ENCODE measurements at regions not wholly inside any gene's neighbourhood (a gene's known extent, or its start where the extent isn't known, plus 50 kb on each side); places are given as distances from the start of the nearest gene placed in this dataset.

- no peak for DNase-seq (ENCODE audit: low spot score)
- WGBS = 76% methylated on average over 7 of the region's 7 CpGs
- Histone ChIP-seq H3K4me3 (no peak overlapping the region), H3K36me3 (no peaks in the 10 kb centered on the region), H3K27me3 (replicated peaks; ENCODE audit: insufficient read depth) (no peaks in the 10 kb centered on the region), H3K27ac (no peak overlapping the region), H3K9me3 (no peaks in the 10 kb centered on the region), H3K4me1 (replicated peaks) (no peaks in the 10 kb centered on the region)
- TF ChIP-seq, protein P1, sequence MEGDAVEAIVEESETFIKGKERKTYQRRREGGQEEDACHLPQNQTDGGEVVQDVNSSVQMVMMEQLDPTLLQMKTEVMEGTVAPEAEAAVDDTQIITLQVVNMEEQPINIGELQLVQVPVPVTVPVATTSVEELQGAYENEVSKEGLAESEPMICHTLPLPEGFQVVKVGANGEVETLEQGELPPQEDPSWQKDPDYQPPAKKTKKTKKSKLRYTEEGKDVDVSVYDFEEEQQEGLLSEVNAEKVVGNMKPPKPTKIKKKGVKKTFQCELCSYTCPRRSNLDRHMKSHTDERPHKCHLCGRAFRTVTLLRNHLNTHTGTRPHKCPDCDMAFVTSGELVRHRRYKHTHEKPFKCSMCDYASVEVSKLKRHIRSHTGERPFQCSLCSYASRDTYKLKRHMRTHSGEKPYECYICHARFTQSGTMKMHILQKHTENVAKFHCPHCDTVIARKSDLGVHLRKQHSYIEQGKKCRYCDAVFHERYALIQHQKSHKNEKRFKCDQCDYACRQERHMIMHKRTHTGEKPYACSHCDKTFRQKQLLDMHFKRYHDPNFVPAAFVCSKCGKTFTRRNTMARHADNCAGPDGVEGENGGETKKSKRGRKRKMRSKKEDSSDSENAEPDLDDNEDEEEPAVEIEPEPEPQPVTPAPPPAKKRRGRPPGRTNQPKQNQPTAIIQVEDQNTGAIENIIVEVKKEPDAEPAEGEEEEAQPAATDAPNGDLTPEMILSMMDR (IDR thresholded peaks at IDR 0.05) = no peak
- intact Hi-C loops (cut with DNase I) = no loop called here
Observed at GRCh38 chr21:36550761-36551160, 70.8 kb upstream of the CLDN14 start.

GRCh38 chr21:36551321-36551720, 71.4 kb upstream of the CLDN14 start:
- TF ChIP-seq POLR2AphosphoS5 (IDR thresholded peaks at IDR 0.05) (no peak), POLR2A (IDR thresholded peaks at IDR 0.05) (no peak)
- TF ChIP-seq, protein P1 (IDR thresholded peaks at IDR 0.05) = no peak
- Histone ChIP-seq H3K4me3 (no peak overlapping the region), H3K27me3 (replicated peaks; ENCODE audit: insufficient read depth) (no peaks in the 10 kb centered on the region), H3K36me3 (no peaks in the 10 kb centered on the region), H3K27ac (no peak overlapping the region), H3K4me1 (replicated peaks) (no peaks in the 10 kb centered on the region), H3K9me3 (no peaks in the 10 kb centered on the region)
- DNase-seq (ENCODE audit: low spot score) = no peak
- intact Hi-C loops (cut with DNase I) = no loop called here
- 90% methylated on average over 4 of the region's 4 CpGs for WGBS

- 36% methylated on average over 10 of the region's 10 CpGs for WGBS
- Histone ChIP-seq H3K4me1 (replicated peaks) (no peaks in the 10 kb centered on the region), H3K9me3 (no peaks in the 10 kb centered on the region), H3K27me3 (replicated peaks; ENCODE audit: insufficient read depth) (no peaks in the 10 kb centered on the region), H3K27ac (no peak overlapping the region), H3K36me3 (no peaks in the 10 kb centered on the region), H3K4me3 (no peak overlapping the region)
- DNase-seq (ENCODE audit: low spot score) = no peak
- TF ChIP-seq POLR2A (IDR thresholded peaks at IDR 0.05) (no peak), POLR2AphosphoS5 (IDR thresholded peaks at IDR 0.05) (no peak)
- TF ChIP-seq, protein P1 (IDR thresholded peaks at IDR 0.05) = no peak
- intact Hi-C loops (cut with DNase I) = no loop called here
Observed at GRCh38 chr21:36551731-36552433, 72.0 kb upstream of the CLDN14 start.

DNA sequence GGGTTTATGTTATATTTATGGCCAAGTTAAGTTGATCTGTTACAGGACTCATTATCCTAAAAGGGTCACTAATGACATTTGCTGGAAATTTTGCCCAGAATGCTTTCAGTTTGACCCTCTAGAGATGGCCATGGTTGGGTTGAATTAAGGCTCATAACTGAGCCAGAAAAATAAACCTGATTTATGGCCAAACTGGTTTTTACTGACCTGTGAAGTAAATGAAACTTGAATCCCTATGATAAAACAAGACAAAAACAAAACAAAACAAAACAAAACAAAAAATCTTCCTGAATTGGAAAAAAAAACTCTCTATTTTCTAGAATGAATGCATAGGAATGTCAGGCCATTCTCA, 72.5 kb upstream of the CLDN14 start:
- H3K4me3 ChIP-seq = no peak overlapping the region
- no peaks in the 10 kb centered on the region for H3K9me3 ChIP-seq
- intact Hi-C loops (cut with DNase I) = no loop called here
- no peaks in the 10 kb centered on the region for H3K36me3 ChIP-seq
- H3K27me3 ChIP-seq (replicated peaks; ENCODE audit: insufficient read depth) = no peaks in the 10 kb centered on the region
- no peaks in the 10 kb centered on the region for H3K4me1 ChIP-seq (replicated peaks)
- H3K27ac ChIP-seq = no peak overlapping the region
- DNase-seq (ENCODE audit: low spot score) = no peak
- TF ChIP-seq, protein P1 (IDR thresholded peaks at IDR 0.05) = no peak
- TF ChIP-seq POLR2AphosphoS5 (IDR thresholded peaks at IDR 0.05) (no peak), POLR2A (IDR thresholded peaks at IDR 0.05) (no peak)

DNA sequence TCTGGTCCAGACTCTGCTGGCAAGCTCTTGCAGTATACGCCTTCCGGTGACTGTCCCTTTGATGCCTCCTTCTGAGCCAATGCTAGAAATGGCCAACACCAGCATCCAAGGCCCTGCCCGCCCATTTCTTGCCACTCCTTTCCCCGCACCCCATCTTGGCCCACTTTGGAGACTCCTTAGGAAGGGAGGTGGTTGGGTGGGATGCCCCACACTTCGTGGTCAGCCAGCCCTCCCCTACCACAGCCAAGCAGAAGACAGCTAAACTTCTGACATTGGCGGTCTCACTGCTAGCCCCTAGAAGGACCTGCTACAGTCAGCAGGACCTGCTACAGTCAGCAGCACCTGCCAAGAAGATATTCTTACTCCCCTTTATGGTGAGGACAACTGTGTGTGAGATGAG, 73.5 kb upstream of the CLDN14 start:
- no peaks in the 10 kb centered on the region for H3K9me3 ChIP-seq
- no peak overlapping the region for H3K4me3 ChIP-seq
- no peaks in the 10 kb centered on the region for H3K4me1 ChIP-seq (replicated peaks)
- H3K27ac ChIP-seq = no peak overlapping the region
- H3K27me3 ChIP-seq (replicated peaks; ENCODE audit: insufficient read depth) = no peaks in the 10 kb centered on the region
- TF ChIP-seq POLR2AphosphoS5 (IDR thresholded peaks at IDR 0.05) (no peak), POLR2A (IDR thresholded peaks at IDR 0.05) (no peak)
- TF ChIP-seq, protein P1 (IDR thresholded peaks at IDR 0.05) = no peak
- H3K36me3 ChIP-seq = no peaks in the 10 kb centered on the region
- DNase-seq (ENCODE audit: low spot score) = no peak
- intact Hi-C loops (cut with DNase I) = no loop called here
- 92% methylated on average over 6 of the region's 6 CpGs for WGBS

All from prostate gland (tissue), 2 donors.